Embryonic facial prominence (tissue), 1 donor: ENCODE measurements at regions not wholly inside any gene's neighbourhood (a gene's known extent, or its start where the extent isn't known, plus 50 kb on each side); places are given as distances from the start of the nearest gene placed in this dataset.

Experiments
- DNase-seq: peaks from one replicate; pipeline ENCODE4 v3.0.0-alpha.2; 2016; ENCODE audit errors: extremely low spot score

GRCh38 chr1:68959461-68960030, 462.7 kb upstream of the DEPDC1 start:
- DNase-seq, result no peak

- no peak for DNase-seq
Measured at GRCh38 chr1:68961143-68961542, 464.3 kb upstream of the DEPDC1 start.

- DNase-seq, result no peak
Measured at GRCh38 chr1:68963353-68963752, 466.5 kb upstream of the DEPDC1 start.

GRCh38 chr1:68969441-68969840, 472.6 kb upstream of the DEPDC1 start:
- DNase-seq, result no peak

- DNase-seq, result no peak
Measured at GRCh38 chr1:68970571-68970970, 473.7 kb upstream of the DEPDC1 start.

GRCh38 chr1:68973459-68974244, 476.8 kb upstream of the DEPDC1 start:
- no peak for DNase-seq

GRCh38 chr1:68974447-68974846, 477.6 kb upstream of the DEPDC1 start:
- DNase-seq, result no peak

- peak; percentile 24 for DNase-seq
Measured at GRCh38 chr1:68975212-68975933, 478.5 kb upstream of the DEPDC1 start.

GRCh38 chr1:68976916-68977610, 480.2 kb upstream of the DEPDC1 start:
- DNase-seq, result no peak

GRCh38 chr1:68979891-68980290, 483.0 kb upstream of the DEPDC1 start:
- DNase-seq, result no peak

- DNase-seq, result no peak
Measured at GRCh38 chr1:68984289-68984688, 487.4 kb upstream of the DEPDC1 start.

- DNase-seq, result no peak
Measured at GRCh38 chr1:68994096-68994495, 497.2 kb upstream of the DEPDC1 start.

GRCh38 chr1:69016468-69016867, 519.6 kb upstream of the DEPDC1 start:
- no peak for DNase-seq

- no peak for DNase-seq
Measured at GRCh38 chr1:69029649-69030048, 532.8 kb upstream of the DEPDC1 start.

- no peak for DNase-seq
Measured at GRCh38 chr1:69038379-69038778, 529.3 kb upstream of the LRRC7 start.

- no peak for DNase-seq
Measured at GRCh38 chr1:69045572-69045971, 522.1 kb upstream of the LRRC7 start.

- DNase-seq, result no peak
Measured at GRCh38 chr1:69055194-69055593, 512.5 kb upstream of the LRRC7 start.

- no peak for DNase-seq
Measured at GRCh38 chr1:69058454-69058853, 509.3 kb upstream of the LRRC7 start.

GRCh38 chr1:69070660-69071373, 496.9 kb upstream of the LRRC7 start:
- no peak for DNase-seq

GRCh38 chr1:69073176-69073575, 494.5 kb upstream of the LRRC7 start:
- no peak for DNase-seq

GRCh38 chr1:69076631-69077030, 491.1 kb upstream of the LRRC7 start:
- no peak for DNase-seq

- no peak for DNase-seq
Measured at GRCh38 chr1:69077198-69077597, 490.5 kb upstream of the LRRC7 start.
